NCI-H2196 (cell line): ENCODE measurements at regions not wholly inside any gene's neighbourhood (a gene's known extent, or its start where the extent isn't known, plus 50 kb on each side); places are given as distances from the start of the nearest gene placed in this dataset.

Source experiments
- DNase-seq: peaks from one replicate; lab custom pipeline; 2025; ENCODE audit not compliant: unreplicated experiment; lab: John Stamatoyannopoulos, UW

GRCh38 chr6:151753581-151753980 is 53.9 kb upstream of the ESR1 start:
- DNase-seq = no peak

DNA sequence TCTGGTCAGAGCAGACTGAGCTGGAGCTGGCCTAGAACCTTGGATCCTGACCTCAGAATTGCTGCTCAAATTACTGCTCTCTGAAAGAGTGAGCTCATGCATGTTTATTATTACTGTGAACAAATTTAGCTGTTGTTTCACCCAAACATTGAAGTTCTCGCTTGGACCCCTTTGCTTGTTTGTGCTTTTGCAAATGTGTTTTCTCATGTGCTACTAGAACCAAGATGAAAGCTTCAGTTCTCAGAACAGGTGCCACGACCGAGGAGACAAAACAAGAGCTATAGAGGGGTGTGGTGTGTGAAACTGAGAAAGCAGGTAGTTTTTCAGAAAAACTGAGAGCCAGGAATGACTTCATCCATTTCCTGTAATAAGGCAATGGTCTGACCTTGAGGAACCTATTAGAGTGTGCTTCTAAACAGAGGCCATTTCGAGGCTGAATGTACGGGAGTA is 50.0 kb upstream of the ESR1 start:
- no peak for DNase-seq
